ENCODE measurements at regions not wholly inside any gene's neighbourhood (a gene's known extent, or its start where the extent isn't known, plus 50 kb on each side); places are given as distances from the start of the nearest gene placed in this dataset.

DNA sequence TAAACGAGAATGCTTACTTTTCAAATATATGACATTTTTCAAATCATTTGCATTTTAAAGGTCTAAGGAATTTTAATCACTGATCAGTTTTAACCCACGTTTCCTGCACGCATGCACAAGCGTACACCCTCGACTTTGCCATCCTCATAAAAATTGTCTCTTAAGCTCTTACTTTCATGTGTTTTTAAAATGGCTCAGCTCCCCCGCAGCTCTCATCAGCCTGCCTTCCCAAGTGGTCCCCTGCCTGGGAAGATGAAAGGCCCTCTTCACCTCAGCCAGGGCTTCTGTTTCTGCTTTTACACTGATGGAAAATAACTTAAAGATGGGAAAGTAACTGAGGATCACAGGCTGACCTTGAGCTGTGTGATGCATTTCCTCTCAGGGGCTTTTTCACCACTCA is 131.6 kb upstream of the LSM8 start:
- intact Hi-C loops (cut with micrococcal nuclease; ENCODE audit: unreplicated experiment) = no loop called here
- Histone ChIP-seq H3K4me3 (no peak overlapping the region), H3K27ac (no peak overlapping the region), H4K20me1 (ENCODE audit: insufficient read depth) (no peaks in the 10 kb centered on the region), H3K36me3 (ENCODE audit: low read depth) (no peaks in the 10 kb centered on the region), H3K27me3 (ENCODE audit: insufficient read depth, low read depth) (no peaks in the 10 kb centered on the region), H3K4me2 (no peak overlapping the region), H3K9me3 (ENCODE audit: insufficient read depth, low read depth) (no peaks in the 10 kb centered on the region), H3K4me1 (replicated peaks; ENCODE audit: insufficient read depth) (no peaks in the 10 kb centered on the region), H2AFZ (no peak overlapping the region), H3K9me2 (ENCODE audit: insufficient read depth) (no peaks in the 10 kb centered on the region), H3K79me2 (ENCODE audit: low read depth) (no peaks in the 10 kb centered on the region), H3F3A (ENCODE audit: insufficient read depth, low read depth) (no peaks in the 10 kb centered on the region)
- TF ChIP-seq, protein P1, sequence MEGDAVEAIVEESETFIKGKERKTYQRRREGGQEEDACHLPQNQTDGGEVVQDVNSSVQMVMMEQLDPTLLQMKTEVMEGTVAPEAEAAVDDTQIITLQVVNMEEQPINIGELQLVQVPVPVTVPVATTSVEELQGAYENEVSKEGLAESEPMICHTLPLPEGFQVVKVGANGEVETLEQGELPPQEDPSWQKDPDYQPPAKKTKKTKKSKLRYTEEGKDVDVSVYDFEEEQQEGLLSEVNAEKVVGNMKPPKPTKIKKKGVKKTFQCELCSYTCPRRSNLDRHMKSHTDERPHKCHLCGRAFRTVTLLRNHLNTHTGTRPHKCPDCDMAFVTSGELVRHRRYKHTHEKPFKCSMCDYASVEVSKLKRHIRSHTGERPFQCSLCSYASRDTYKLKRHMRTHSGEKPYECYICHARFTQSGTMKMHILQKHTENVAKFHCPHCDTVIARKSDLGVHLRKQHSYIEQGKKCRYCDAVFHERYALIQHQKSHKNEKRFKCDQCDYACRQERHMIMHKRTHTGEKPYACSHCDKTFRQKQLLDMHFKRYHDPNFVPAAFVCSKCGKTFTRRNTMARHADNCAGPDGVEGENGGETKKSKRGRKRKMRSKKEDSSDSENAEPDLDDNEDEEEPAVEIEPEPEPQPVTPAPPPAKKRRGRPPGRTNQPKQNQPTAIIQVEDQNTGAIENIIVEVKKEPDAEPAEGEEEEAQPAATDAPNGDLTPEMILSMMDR (conservative IDR thresholded peaks at IDR 0.05) = no peak
- TF ChIP-seq EZH2 (IDR thresholded peaks at IDR 0.05; ENCODE audit: low read depth) = no peak
- CTCF ChIA-PET = no interaction called here
- no peak for DNase-seq
- POLR2A ChIA-PET (ENCODE audit: unreplicated experiment) = no interaction called here
- no TSS peak for BruUV-seq (replicated peaks)

DNA sequence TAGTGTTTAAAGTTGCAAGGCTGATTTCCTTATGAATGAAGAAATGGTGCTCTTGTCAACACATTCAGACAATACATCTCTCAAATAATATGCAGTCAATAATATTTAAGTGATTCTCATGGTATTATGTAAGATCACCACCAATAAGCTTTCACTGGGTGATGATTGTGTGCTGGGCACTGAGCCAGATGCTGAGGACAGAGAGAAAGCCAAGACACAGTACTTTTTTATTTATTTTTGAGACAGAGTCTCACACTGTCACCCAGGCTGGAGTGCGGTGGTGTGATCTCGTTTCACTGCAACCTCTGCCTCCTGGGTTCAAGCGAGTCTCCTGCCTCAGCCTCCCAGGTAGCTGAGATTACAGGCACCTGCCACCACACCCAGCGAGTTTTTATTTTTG is 130.6 kb upstream of the LSM8 start:
- Histone ChIP-seq H3K27me3 (ENCODE audit: insufficient read depth, low read depth) (no peaks in the 10 kb centered on the region), H3K4me3 (no peak overlapping the region), H3K4me1 (replicated peaks; ENCODE audit: insufficient read depth) (no peaks in the 10 kb centered on the region), H3F3A (ENCODE audit: insufficient read depth, low read depth) (no peaks in the 10 kb centered on the region), H3K4me2 (no peak overlapping the region), H3K9me3 (ENCODE audit: insufficient read depth, low read depth) (no peaks in the 10 kb centered on the region), H3K9me2 (ENCODE audit: insufficient read depth) (no peaks in the 10 kb centered on the region), H3K79me2 (ENCODE audit: low read depth) (no peaks in the 10 kb centered on the region), H2AFZ (no peak overlapping the region), H3K36me3 (ENCODE audit: low read depth) (no peaks in the 10 kb centered on the region), H4K20me1 (ENCODE audit: insufficient read depth) (no peaks in the 10 kb centered on the region), H3K27ac (no peak overlapping the region)
- DNase-seq = no peak
- TF ChIP-seq, protein P1 (conservative IDR thresholded peaks at IDR 0.05) = no peak
- ChIA-PET POLR2A (ENCODE audit: unreplicated experiment) (no interaction called here), CTCF (no interaction called here)
- intact Hi-C loops (cut with micrococcal nuclease; ENCODE audit: unreplicated experiment) = no loop called here
- BruUV-seq (replicated peaks) = no TSS peak

DNA sequence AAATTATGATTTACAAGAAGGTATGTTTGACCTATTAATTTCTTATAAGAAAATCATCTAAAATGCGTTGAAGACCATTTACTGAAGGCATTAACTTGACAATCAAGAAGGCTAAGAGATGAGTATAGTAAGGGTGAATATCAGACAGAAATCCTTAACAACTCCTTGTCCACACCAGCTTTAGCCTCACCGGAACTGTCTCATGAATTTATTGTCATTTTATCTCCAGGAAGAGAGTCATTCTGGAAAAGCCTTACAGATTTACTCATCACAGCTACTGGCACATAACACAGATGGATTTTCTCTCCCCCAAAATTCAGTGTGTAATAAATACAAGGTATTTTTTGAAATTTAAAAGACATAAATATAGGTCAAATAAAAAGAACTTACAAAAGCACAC is 129.4 kb upstream of the LSM8 start:
- no peak for DNase-seq
- CTCF ChIA-PET = no interaction called here
- Histone ChIP-seq H4K20me1 (ENCODE audit: insufficient read depth) (no peaks in the 10 kb centered on the region), H3K4me3 (no peak overlapping the region), H2AFZ (no peak overlapping the region), H3K79me2 (ENCODE audit: low read depth) (no peaks in the 10 kb centered on the region), H3K9me2 (ENCODE audit: insufficient read depth) (no peaks in the 10 kb centered on the region), H3K9me3 (ENCODE audit: insufficient read depth, low read depth) (no peaks in the 10 kb centered on the region), H3K4me2 (no peak overlapping the region), H3K4me1 (replicated peaks; ENCODE audit: insufficient read depth) (no peaks in the 10 kb centered on the region), H3K27me3 (ENCODE audit: insufficient read depth, low read depth) (no peaks in the 10 kb centered on the region), H3K36me3 (ENCODE audit: low read depth) (no peaks in the 10 kb centered on the region), H3F3A (ENCODE audit: insufficient read depth, low read depth) (no peaks in the 10 kb centered on the region), H3K27ac (no peak overlapping the region)
- POLR2A ChIA-PET (ENCODE audit: unreplicated experiment) = no interaction called here
- TF ChIP-seq, protein P1 (conservative IDR thresholded peaks at IDR 0.05) = no peak
- no peak for TF ChIP-seq EZH2 (IDR thresholded peaks at IDR 0.05; ENCODE audit: low read depth)
- intact Hi-C loops (cut with micrococcal nuclease; ENCODE audit: unreplicated experiment) = no loop called here
- no TSS peak for BruUV-seq (replicated peaks)
